GM19025 (cell line): ENCODE measurements at regions not wholly inside any gene's neighbourhood (a gene's known extent, or its start where the extent isn't known, plus 50 kb on each side); places are given as distances from the start of the nearest gene placed in this dataset.
"Not testable (repeated sequence)": the region's sequence is repeated elsewhere in the genome, so short reads cannot be mapped to it uniquely, and the experiment has no call there.

ENCODE experiments used
- ATAC-seq: cut with Tn5 transposase; IDR thresholded peaks from one replicate; pipeline ENCODE4 v1.9.1; 2021; ENCODE audit warnings: mild to moderate bottlenecking, low read depth, moderate library complexity; ENCODE audit not compliant: unreplicated experiment

DNA sequence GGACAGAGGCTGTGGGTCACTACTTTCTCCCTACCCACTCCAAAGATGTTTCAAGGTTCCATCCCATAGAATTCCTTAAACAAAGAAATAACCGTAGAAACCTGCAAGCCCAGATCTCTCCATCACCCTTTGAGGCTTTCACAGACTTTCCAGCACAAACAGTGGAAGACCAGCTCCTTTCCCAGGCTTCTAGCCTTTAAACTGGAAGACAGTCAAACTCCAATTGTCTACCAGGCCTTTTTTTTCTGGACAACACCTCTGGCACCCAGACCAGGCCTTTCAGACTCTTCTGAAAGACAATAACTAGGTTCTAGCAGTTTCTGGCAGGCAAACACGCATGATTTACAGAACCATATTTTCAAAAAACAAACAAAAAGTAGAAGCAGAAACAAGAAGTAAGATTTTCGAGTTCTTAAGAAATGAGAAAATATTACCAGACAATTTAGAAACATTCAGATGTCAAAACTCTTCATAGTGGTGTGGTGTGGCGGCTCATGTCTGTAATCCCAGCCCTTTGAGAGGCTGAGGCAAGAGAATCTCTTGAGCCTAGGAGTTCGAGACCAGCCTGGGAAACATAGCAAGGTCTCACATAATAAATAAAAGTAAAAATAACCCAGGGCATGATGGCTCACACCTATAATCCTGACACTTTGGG lies 73.0 kb upstream of the EPCAM start:
- no peak for ATAC-seq

DNA sequence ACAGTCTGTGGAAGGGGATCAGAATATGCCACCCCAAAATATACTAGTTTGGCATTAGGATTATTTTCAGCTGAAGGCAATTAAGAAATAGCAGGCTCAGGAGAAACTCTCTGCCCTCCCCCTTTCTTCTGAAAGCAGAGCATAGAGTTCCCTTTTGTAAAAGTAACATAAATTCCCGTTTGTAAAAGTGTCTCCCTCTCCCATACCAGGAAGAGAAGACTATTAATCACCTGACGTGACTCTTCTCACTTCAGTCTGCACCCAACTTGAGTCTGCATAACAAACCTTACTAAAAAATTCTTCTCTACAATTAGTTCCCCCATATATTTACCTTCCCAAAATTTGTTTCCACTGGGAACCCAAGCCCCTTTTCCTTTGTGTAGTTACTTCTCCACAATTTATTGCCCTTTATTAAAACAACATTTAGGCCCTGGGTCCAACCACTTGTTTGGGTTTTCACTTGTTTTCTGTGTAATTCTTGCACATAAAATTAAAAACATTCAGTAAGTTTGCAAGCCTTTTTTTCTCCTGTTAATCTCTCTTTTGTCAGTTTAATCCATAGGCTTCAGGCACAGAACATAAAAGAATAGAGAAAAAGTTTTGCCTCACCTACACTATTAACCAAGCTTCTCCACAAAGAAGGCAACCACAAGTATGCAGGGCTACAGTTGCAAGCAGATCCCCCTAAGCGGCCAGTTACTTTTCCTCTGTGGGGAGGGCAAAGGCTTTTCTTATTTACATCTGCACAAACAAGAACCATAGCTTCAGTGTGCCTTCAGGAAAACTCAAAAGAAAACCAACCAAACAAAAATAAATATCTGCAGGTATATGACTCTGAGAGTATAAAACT lies 73.8 kb upstream of the EPCAM start:
- ATAC-seq: no peak

DNA sequence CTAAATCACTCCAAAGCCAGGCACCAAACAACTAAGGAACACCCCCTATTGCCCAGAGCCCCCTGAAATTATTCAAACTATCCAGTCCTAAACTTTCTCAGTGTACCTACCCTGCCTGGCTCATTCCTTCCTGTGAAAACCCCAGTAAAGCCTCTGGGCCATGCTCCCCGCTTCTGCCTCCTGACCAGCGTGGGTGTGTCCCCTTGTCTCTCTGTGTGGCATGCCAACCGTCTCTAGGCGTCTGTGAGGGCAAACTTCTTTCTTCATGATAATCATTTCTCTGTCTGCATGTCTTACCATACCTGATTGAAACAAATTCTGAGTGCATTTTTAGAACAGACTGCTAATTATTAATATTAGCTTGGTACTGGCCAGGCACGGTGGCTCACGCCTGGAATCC lies 75.1 kb upstream of the EPCAM start:
- no peak for ATAC-seq

DNA sequence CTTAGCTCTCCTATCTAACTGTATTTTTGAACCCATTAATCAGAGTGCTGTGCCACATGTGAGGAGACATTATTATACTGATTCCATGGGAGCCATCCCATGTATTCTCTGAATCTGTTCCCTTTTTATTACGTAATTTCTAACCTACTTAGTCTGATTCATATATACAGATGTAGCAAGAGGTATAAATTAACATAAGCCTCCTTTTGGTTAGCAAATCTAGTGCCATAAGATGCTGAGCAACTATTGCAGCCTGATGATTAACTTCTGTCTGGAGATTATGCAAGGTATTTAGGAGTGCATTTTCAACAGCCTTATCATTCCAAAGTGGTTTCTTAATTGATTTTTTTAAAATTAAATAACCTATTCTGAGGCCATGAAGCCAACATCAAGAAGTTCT lies 80.2 kb upstream of the EPCAM start:
- no peak for ATAC-seq

- no peak for ATAC-seq
Measured at GRCh38 chr2:47283659-47284058, 85.5 kb upstream of the EPCAM start.

- no peak for ATAC-seq
Measured at GRCh38 chr2:47282621-47283272, 86.4 kb upstream of the EPCAM start.

GRCh38 chr2:47279525-47279924 lies 89.6 kb upstream of the EPCAM start:
- ATAC-seq: not testable (repeated sequence)

- no peak for ATAC-seq
Measured at GRCh38 chr2:47277987-47278386, 91.1 kb upstream of the EPCAM start.

GRCh38 chr2:47277187-47277586 lies 91.9 kb upstream of the EPCAM start:
- ATAC-seq: no peak

DNA sequence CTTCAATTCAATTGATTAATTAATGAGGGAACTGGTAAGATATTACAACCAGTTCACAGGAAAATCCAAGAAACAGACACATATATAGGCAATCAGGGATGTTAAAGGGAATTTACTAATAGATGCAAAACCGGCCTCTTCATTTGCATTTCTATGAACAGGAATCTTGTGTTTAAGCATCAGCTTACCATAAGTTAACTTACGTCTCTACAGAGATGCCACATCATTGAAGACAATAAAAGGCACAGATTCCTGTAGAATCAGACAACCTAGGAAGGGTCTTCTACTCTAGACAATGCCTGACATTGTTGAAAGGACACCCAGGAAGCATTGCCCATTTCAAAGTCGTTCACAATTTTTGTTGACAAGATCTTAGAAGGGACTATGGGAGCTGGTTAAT lies 93.0 kb upstream of the EPCAM start:
- ATAC-seq: no peak

- no peak for ATAC-seq
Measured at GRCh38 chr2:47274054-47274782, 94.9 kb upstream of the EPCAM start.

DNA sequence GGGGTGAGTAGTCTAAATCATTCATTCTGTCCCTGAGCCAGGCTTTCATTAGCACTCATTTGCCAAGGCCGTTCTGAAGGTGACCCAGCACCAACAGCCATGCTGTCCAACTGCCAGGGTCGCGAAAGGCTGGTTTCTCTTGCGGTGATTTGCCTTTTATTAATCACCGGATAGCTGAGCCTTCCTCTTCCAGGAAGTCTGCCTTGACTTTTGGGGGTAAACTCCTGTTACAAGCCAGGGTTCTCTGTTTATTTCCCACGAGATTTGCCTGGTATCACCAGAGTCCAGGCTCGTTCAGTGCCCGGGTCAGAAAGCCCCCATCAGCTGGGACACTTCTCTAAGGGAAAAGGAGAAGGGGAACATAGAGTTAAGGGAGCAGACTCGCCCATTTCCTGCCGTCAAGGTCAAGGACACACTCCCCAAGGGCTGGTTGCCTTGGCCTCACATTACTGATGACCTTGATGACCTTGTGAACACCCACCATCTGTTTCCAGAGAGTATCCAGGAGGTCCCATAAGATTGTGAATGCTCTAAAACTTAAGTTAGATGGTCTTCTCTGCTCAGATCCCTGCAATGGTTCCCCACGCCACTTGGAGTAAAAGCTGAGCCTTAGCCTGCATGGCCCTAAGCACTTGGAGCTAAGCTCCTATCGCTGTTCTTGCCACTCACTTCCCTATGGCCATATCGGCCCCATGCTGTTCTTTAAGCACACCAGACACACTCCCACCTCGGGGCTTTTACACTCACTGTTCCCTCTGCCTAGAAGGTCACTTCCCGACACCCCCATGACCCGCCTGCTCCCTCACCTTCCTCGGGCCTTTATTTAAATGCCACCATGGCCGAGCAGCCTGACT lies 96.0 kb upstream of the EPCAM start:
- no peak for ATAC-seq

GRCh38 chr2:47272031-47272864 lies 95.9 kb upstream of the CALM2 start:
- peak; percentile 67 for ATAC-seq

DNA sequence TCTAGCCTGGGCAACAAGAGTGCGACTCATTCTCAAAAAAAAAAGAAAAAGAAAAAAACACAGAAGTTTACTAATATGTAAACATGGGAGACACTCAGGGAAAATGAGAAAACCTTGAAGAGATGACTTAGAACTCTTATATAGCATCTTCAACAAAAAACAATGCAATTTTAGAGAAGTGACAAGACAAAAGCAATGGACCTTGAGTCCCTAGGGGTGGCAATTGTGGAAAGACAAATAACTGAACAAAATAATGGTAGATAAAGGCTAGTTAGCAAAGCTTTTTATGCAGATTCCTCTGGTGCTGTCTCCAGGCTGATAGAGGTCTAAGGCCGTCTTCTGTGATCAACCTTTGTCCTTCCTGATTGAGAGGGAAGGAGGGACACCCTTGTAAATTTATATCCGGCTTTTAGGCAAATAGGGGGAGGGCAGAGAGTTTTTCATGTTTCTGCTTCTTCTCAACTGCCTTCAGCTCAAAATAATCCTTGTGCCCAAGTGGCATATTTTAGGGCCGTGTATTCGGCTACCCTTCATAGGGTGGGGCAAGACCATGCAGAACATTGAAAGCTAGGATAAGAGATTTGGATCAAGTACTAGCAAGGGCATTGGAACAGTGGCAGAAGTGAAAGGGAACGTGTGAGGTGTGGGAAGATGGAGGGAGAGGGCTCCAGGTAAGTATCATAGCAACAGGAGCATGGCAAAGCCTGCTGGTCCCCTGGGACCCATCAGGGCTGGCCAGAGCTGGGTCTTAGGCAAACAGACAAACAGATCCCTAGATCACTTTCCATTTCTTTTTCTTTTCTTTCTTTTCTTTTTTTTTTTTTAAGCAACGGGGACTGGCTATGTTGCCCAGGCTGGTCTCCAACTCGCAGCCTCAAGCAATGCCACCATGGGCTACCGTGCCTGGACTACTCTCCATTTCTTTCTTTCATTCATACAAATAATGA lies 95.0 kb upstream of the CALM2 start:
- no peak for ATAC-seq

- no peak for ATAC-seq
Measured at GRCh38 chr2:47270421-47270820, 94.1 kb upstream of the CALM2 start.

DNA sequence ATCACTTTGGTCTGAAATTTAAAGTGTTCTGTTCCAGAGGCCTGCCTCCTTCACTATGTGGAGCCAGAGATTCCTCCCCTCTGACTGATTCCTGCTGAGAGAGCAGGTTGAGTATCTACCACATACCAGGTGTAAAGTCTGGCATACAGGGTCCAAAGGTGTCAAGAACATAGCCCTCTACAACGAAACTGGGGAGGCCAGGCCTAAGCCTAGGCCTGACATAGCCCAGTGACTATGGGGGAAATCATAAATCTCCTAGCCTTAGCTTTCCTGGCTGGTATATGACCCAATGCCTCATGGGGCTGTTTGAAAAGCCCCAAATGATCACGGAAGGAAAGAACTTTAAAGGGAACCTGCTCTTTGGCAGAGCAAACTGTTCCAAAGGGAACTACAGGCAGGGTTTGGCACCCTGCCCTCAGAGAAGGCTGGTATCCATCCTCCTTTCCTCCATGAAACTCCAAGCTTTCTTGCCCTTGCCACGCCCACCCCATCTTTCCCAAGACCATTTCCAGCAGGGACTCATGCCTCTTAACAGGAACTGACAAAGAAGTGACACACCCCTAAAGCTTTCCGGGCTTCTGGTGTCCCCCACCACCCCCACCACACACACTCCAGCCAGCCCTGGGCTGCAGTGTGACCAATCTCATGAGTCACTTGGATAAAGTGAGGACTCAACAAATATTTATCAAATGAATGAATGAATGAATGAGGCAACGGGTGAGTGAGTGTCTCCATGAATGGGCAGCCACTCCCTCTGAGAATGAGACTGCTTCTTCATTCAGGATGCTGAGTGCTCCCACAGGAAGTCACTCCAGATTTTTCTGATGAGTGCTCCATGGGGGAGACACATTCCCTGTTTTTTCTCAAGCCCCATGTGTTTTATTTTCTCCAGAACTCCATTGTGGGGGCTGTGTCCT lies 93.3 kb upstream of the CALM2 start:
- no peak for ATAC-seq

- no peak for ATAC-seq
Measured at GRCh38 chr2:47267711-47268086, 91.4 kb upstream of the CALM2 start.
